Transverse colon (tissue), 4 donors: ENCODE measurements at regions not wholly inside any gene's neighbourhood (a gene's known extent, or its start where the extent isn't known, plus 50 kb on each side); places are given as distances from the start of the nearest gene placed in this dataset.

Experiments used
- EP300 ChIP-seq: sonication (generic); formaldehyde crosslinking; IDR thresholded peaks from one replicate; pipeline ENCODE4 v1.6.1; 2017; ENCODE audit warnings: antibody characterized with exemption, low read depth
- POLR2AphosphoS5 ChIP-seq, 3 donors: sonication (generic); formaldehyde crosslinking; IDR thresholded peaks; one replicate each; pipeline ENCODE4 v1.6.1; 2016; ENCODE audit warnings: antibody characterized with exemption in 3 of 3
- TF ChIP-seq, protein P1 (sequence below), 5 experiments: fragments of 200-600 bp in 3 of 5; fragments of 450-650 bp in 2 of 5; sonication (generic) in 3 of 5; IDR thresholded peaks; 1 replicate in 2 of 5; 2 replicates in 3 of 5; pipeline ENCODE4 v1.5.1; 2016 to 2017; ENCODE audit warnings: antibody characterized with exemption in 5 of 5, inconsistent platforms in 3 of 5, mild to moderate bottlenecking in 2 of 5, moderate library complexity in 1 of 5

DNA sequence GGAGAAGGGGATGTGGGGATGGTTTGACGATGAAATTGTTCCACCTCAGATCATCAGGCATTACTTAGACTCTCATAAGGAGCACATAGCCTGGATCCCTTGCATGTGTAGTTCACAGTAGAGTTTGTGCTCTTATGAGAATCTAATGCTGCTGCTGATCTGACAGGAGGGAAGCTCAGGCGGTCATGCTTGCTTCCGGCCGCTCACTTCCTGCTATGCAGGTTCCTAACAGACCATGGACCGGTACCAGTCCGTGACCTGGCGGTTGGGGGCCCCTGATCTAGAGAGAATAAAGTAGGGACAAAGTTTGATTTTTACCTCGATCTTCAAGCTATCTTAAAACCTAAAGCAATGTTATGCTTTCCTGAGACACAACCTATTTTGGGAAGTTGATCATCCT is 373.8 kb upstream of the ARGLU1 start:
- TF ChIP-seq EP300 (no peak), POLR2AphosphoS5 (IDR thresholded peaks at IDR 0.05) (no peak)
- TF ChIP-seq, protein P1, sequence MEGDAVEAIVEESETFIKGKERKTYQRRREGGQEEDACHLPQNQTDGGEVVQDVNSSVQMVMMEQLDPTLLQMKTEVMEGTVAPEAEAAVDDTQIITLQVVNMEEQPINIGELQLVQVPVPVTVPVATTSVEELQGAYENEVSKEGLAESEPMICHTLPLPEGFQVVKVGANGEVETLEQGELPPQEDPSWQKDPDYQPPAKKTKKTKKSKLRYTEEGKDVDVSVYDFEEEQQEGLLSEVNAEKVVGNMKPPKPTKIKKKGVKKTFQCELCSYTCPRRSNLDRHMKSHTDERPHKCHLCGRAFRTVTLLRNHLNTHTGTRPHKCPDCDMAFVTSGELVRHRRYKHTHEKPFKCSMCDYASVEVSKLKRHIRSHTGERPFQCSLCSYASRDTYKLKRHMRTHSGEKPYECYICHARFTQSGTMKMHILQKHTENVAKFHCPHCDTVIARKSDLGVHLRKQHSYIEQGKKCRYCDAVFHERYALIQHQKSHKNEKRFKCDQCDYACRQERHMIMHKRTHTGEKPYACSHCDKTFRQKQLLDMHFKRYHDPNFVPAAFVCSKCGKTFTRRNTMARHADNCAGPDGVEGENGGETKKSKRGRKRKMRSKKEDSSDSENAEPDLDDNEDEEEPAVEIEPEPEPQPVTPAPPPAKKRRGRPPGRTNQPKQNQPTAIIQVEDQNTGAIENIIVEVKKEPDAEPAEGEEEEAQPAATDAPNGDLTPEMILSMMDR (IDR thresholded peaks at IDR 0.05) = no peak
